Activated CD4-positive, alpha-beta T cell treated with anti-CD3 and anti-CD28 coated beads, Interleukin-2, Interleukin-4, amounts not matched to agents 100 ng/mL and 50 ng/mL, durations not matched to agents 16 hours and 8 hours (primary cell): ENCODE measurements at regions not wholly inside any gene's neighbourhood (a gene's known extent, or its start where the extent isn't known, plus 50 kb on each side); places are given as distances from the start of the nearest gene placed in this dataset.

Source experiments
- DNase-seq: peaks from one replicate; pipeline ENCODE4 v3.0.0-alpha.2; 2020; ENCODE audit warnings: low spot score

GRCh38 chr13:37927561-37927960, 58.0 kb upstream of the TRPC4 start:
- DNase-seq = no peak

- no peak for DNase-seq
Observed at GRCh38 chr13:37925878-37926473, 56.4 kb upstream of the TRPC4 start.

GRCh38 chr13:37923236-37923635, 53.7 kb upstream of the TRPC4 start:
- DNase-seq = no peak

GRCh38 chr13:37919329-37919880, 49.8 kb upstream of the TRPC4 start:
- DNase-seq = no peak
